Ishikawa (cell line): ENCODE measurements at regions not wholly inside any gene's neighbourhood (a gene's known extent, or its start where the extent isn't known, plus 50 kb on each side); places are given as distances from the start of the nearest gene placed in this dataset.

Experiments
- CEBPB ChIP-seq: IDR thresholded peaks from 2 replicates; pipeline ENCODE4 v1.6.1; 2012
- CREB1 ChIP-seq: IDR thresholded peaks from 2 replicates; pipeline ENCODE4 v1.6.1; 2012; ENCODE audit warnings: low read depth
- EGR1 ChIP-seq: IDR thresholded peaks from 2 replicates; pipeline ENCODE4 v1.6.1; 2012
- EP300 ChIP-seq: IDR thresholded peaks from 2 replicates; pipeline ENCODE4 v1.6.1; 2012; ENCODE audit warnings: borderline replicate concordance
- FOXM1 ChIP-seq: IDR thresholded peaks from 2 replicates; pipeline ENCODE4 v1.6.1; 2012; ENCODE audit warnings: low read depth, borderline replicate concordance
- MAX ChIP-seq: IDR thresholded peaks from 2 replicates; pipeline ENCODE4 v1.6.1; 2012
- NFIC ChIP-seq: IDR thresholded peaks from 2 replicates; pipeline ENCODE4 v1.6.1; 2012
- RAD21 ChIP-seq: IDR thresholded peaks from 2 replicates; pipeline ENCODE4 v1.6.1; 2012; ENCODE audit warnings: low read depth
- REST ChIP-seq: IDR thresholded peaks from 2 replicates; pipeline ENCODE4 v1.6.1; 2012; ENCODE audit warnings: low read depth, mild to moderate bottlenecking
- TAF1 ChIP-seq: IDR thresholded peaks from 2 replicates; pipeline ENCODE4 v1.6.1; 2012; ENCODE audit warnings: low read depth, mild to moderate bottlenecking
- TCF12 ChIP-seq: IDR thresholded peaks from 2 replicates; pipeline ENCODE4 v1.6.1; 2012; ENCODE audit warnings: low read depth
- TEAD4 ChIP-seq: IDR thresholded peaks from 2 replicates; pipeline ENCODE4 v1.6.1; 2012
- USF1 ChIP-seq: IDR thresholded peaks from 2 replicates; pipeline ENCODE4 v1.6.1; 2012
- YY1 ChIP-seq: IDR thresholded peaks from 2 replicates; pipeline ENCODE4 v1.6.1; 2012; ENCODE audit warnings: low read depth
- ZBTB7A ChIP-seq: IDR thresholded peaks from 2 replicates; pipeline ENCODE4 v1.6.1; 2012; ENCODE audit warnings: low read depth

GRCh38 chr20:4369798-4370124 lies 120.7 kb upstream of the ADRA1D start:
- TF ChIP-seq YY1, result no peak
- TF ChIP-seq TEAD4, result no peak
- no peak for TF ChIP-seq EGR1
- TF ChIP-seq MAX, result no peak
- no peak for TF ChIP-seq TCF12
- no peak for TF ChIP-seq TAF1
- TF ChIP-seq REST, result no peak
- no peak for TF ChIP-seq CREB1
- no peak for TF ChIP-seq RAD21
- no peak for TF ChIP-seq USF1
- no peak for TF ChIP-seq FOXM1
- TF ChIP-seq NFIC, result no peak
- TF ChIP-seq ZBTB7A, result no peak
- no peak for TF ChIP-seq CEBPB
- no peak for TF ChIP-seq EP300

- no peak for TF ChIP-seq TAF1
- TF ChIP-seq NFIC, result no peak
- no peak for TF ChIP-seq YY1
- TF ChIP-seq ZBTB7A, result no peak
- TF ChIP-seq USF1, result no peak
- TF ChIP-seq FOXM1, result no peak
- TF ChIP-seq TCF12, result no peak
- TF ChIP-seq TEAD4, result no peak
- TF ChIP-seq EP300, result no peak
- no peak for TF ChIP-seq REST
- no peak for TF ChIP-seq RAD21
Measured at GRCh38 chr20:4369119-4369797, 120.2 kb upstream of the ADRA1D start.

- TF ChIP-seq REST, result no peak
Measured at GRCh38 chr20:4366076-4366475, 117.0 kb upstream of the ADRA1D start.

GRCh38 chr20:4358552-4358951 lies 109.5 kb upstream of the ADRA1D start:
- TF ChIP-seq CEBPB (no peak), YY1 (no peak)

GRCh38 chr20:4352348-4352747 lies 103.3 kb upstream of the ADRA1D start:
- TF ChIP-seq USF1 (no peak), ZBTB7A (no peak), MAX (no peak), TCF12 (no peak), YY1 (no peak), NFIC (no peak), EP300 (no peak), RAD21 (no peak), TAF1 (no peak), CREB1 (no peak), REST (no peak), EGR1 (no peak), CEBPB (no peak), TEAD4 (no peak), FOXM1 (no peak)
